Mucosa of descending colon (tissue), 3 donors: ENCODE measurements at regions not wholly inside any gene's neighbourhood (a gene's known extent, or its start where the extent isn't known, plus 50 kb on each side); places are given as distances from the start of the nearest gene placed in this dataset.

Experiments
- ATAC-seq: fragments of 200-7000 bp; cut with Tn5 transposase; one replicate; pipeline ENCODE4 v1.9.1; 2020; ENCODE audit warnings: mild to moderate bottlenecking, moderate library complexity
- DNase-seq, 3 donors: peaks; one replicate each; pipeline ENCODE4 v3.0.0-alpha.2; 2020
- H3K36me3 ChIP-seq: fragments of 200-600 bp; one replicate; pipeline ENCODE4 v1.8.0; 2021; ENCODE audit warnings: low read depth, mild to moderate bottlenecking
- H3K4me1 ChIP-seq: fragments of 200-600 bp; one replicate; pipeline ENCODE4 v1.8.0; 2021; ENCODE audit warnings: low read depth, mild to moderate bottlenecking
- H3K4me3 ChIP-seq: fragments of 200-600 bp; one replicate; pipeline ENCODE4 v1.8.0; 2021; ENCODE audit warnings: mild to moderate bottlenecking
- H3K9me3 ChIP-seq: fragments of 200-600 bp; one replicate; pipeline ENCODE4 v1.8.0; 2021; ENCODE audit warnings: mild to moderate bottlenecking
- CTCF ChIP-seq: fragments of 200-600 bp; IDR thresholded peaks from one replicate; pipeline ENCODE4 v1.8.0; 2022; ENCODE audit warnings: antibody characterized with exemption, mild to moderate bottlenecking
- intact Hi-C, 2 donors: fragments of 100-400 bp; cut with DNase I in 1 of 2; cut with micrococcal nuclease in 1 of 2; formaldehyde crosslinking; loops; one replicate each; pipeline versions ENCODE4 v1.11.0 to v1.11.1; 2022; cut with DNase I, micrococcal nuclease
- donor health status: DM: no; HTN: no; CAD: no; lungs with moderate emphysema.
- donor health status: DM: no; HTN: no; CAD: no.
- donor health status: DM: no; HTN: yes; CAD: no.

- DNase-seq (no peak), ATAC-seq (no peak)
- H3K9me3 ChIP-seq: no peaks in the 10 kb centered on the region
- H3K36me3 ChIP-seq: no peaks in the 10 kb centered on the region
- H3K4me3 ChIP-seq: no peak overlapping the region
- intact Hi-C loops: no loop called here
- no peak for TF ChIP-seq CTCF
- no peaks in the 10 kb centered on the region for H3K4me1 ChIP-seq
Observed at GRCh38 chr5:69035665-69036064, 58.1 kb upstream of the SLC30A5 start.

GRCh38 chr5:69038539-69038938 is 55.3 kb upstream of the SLC30A5 start:
- no peaks in the 10 kb centered on the region for H3K36me3 ChIP-seq

GRCh38 chr5:69039829-69040228 is 54.0 kb upstream of the SLC30A5 start:
- intact Hi-C loops: no loop called here
- TF ChIP-seq CTCF: no peak
- Histone ChIP-seq H3K36me3 (no peaks in the 10 kb centered on the region), H3K4me3 (no peak overlapping the region), H3K4me1 (no peaks in the 10 kb centered on the region), H3K9me3 (no peaks in the 10 kb centered on the region)
- DNase-seq (no peak), ATAC-seq (no peak)

More at GRCh38 chr5:69038539-69038938, 55.3 kb upstream of the SLC30A5 start:
- ATAC-seq (no peak), DNase-seq (no peak)
- intact Hi-C loops: no loop called here
- Histone ChIP-seq H3K4me1 (no peaks in the 10 kb centered on the region), H3K4me3 (no peak overlapping the region), H3K9me3 (no peaks in the 10 kb centered on the region)
- TF ChIP-seq CTCF: no peak

DNA sequence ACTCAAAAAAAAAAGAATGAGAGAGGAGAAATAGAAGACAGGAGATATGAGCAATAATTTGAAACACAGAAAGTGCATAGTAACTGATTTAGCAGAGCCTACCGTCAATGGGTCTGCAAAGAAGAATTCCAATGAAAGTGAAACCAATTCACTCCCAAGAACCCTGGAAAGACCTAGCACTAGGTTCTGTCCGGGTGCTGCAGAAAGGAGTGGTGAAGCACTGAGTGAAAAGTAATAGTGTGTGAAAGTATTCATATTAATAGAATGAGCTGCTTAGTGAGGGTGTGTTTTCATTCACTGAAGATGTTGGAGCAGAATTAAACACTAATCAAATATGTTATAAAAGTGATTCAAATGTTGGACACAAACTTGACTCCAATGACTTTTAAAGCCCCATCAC is 51.3 kb upstream of the SLC30A5 start:
- no peaks in the 10 kb centered on the region for H3K9me3 ChIP-seq
- ATAC-seq: no peak
- no peak overlapping the region for H3K4me3 ChIP-seq
- intact Hi-C loops: no loop called here
- no peaks in the 10 kb centered on the region for H3K36me3 ChIP-seq
- no peak for TF ChIP-seq CTCF
- no peaks in the 10 kb centered on the region for H3K4me1 ChIP-seq
- no peak for DNase-seq

- TF ChIP-seq CTCF: peak; percentile 62
- no peak overlapping the region for H3K4me3 ChIP-seq
- no peaks in the 10 kb centered on the region for H3K4me1 ChIP-seq
- no peaks in the 10 kb centered on the region for H3K9me3 ChIP-seq
- no peaks in the 10 kb centered on the region for H3K36me3 ChIP-seq
- DNase-seq (peak in 2 of 3 donors; percentile 52 to 80), ATAC-seq (peak; percentile 100)
- intact Hi-C loops: no loop called here
Observed at GRCh38 chr5:69042915-69043654, 50.7 kb upstream of the SLC30A5 start.

- intact Hi-C loops: no loop called here
- no peaks in the 10 kb centered on the region for H3K36me3 ChIP-seq
- H3K4me1 ChIP-seq: no peaks in the 10 kb centered on the region
- ATAC-seq: no peak
- no peak for DNase-seq
- no peak overlapping the region for H3K4me3 ChIP-seq
- no peaks in the 10 kb centered on the region for H3K9me3 ChIP-seq
- no peak for TF ChIP-seq CTCF
Observed at GRCh38 chr5:69043655-69043996, 50.2 kb upstream of the SLC30A5 start.
